ENCODE measurements at regions not wholly inside any gene's neighbourhood (a gene's known extent, or its start where the extent isn't known, plus 50 kb on each side); places are given as distances from the start of the nearest gene placed in this dataset.

DNA sequence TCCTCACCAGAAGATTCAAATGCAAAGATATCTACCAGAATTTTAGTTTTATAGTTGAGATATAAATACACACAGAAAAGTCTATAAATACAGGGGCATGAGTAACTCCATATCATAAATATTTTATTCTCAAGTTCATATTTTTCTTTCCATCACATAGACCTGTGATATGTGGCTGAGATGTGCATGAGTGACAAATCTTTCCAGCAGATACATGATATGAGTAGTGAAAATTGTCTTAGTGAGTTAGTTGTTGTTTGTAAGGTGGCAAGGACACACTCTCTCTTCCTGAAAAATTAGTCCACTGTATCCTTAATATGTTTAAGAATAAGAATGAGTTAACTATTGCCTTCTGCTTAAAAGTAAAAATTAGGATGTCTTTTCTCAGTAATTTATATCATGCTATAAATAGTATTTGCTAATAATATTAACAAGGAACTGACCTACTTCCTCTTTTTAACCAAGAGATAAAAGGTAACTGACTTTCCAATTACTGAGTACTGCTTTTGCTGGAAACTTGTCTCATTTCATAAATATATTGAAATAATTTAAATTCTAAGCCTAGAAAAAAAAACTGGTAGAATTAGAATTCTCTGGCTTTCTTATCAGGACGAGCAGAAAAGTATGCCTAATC is 85.2 kb upstream of the SESTD1 start:
- H2AK5ac ChIP-seq (ENCODE audit: low read length) = no peak overlapping the region

DNA sequence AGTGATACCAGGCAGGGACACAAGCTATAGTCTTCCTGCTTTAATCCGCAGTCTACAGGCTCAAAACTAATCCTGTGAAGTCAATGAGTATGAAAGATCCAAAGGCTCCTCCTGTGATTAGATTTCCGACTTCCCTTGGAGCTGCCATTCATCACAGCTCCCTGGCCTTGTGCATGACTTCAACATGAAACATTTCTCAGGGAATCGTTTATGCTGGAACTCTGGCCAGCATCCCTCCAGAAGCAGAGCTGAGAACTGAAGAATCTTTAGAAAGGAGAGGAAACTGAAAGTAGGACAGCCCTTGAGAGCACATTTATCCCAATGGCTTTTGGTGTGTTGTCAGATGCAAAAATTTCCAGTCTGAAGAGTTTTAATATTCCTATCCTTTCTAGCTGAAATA is 84.3 kb upstream of the SESTD1 start:
- Histone ChIP-seq H3K79me1 (ENCODE audit: low read length) (no peaks in the 10 kb centered on the region), H4K8ac (ENCODE audit: low read depth, low read length) (no peak overlapping the region), H3K4ac (ENCODE audit: low read depth, low read length) (no peak overlapping the region), H4K5ac (ENCODE audit: low read length) (no peak overlapping the region), H2BK120ac (ENCODE audit: low read depth, low read length) (no peak overlapping the region), H3K4me2 (ENCODE audit: low read length) (no peak overlapping the region), H3K9ac (ENCODE audit: low read length) (no peak overlapping the region), H3K36me3 (ENCODE audit: control insufficient read depth, insufficient read depth, low read length) (no peaks in the 10 kb centered on the region), H3K79me2 (ENCODE audit: control insufficient read depth, insufficient read depth, low read length) (no peaks in the 10 kb centered on the region), H2BK15ac (replicated peaks; ENCODE audit: low read depth) (no peak overlapping the region), H2AK5ac (ENCODE audit: low read length) (no peak overlapping the region), H3K27me3 (ENCODE audit: insufficient read depth, low read length, poor library complexity) (no peaks in the 10 kb centered on the region), H3K4me1 (ENCODE audit: control insufficient read depth, low read depth, low read length) (peaks cover 3% of the 10 kb centered on the region), H3K56ac (ENCODE audit: low read length) (no peak overlapping the region), H3K27ac (ENCODE audit: low read depth, low read length) (no peak overlapping the region), H3K18ac (ENCODE audit: low read length) (no peak overlapping the region), H3K23ac (ENCODE audit: low read length) (no peak overlapping the region), H2BK5ac (ENCODE audit: low read length) (no peak overlapping the region), H3K4me3 (ENCODE audit: low read length) (no peak overlapping the region)
- DNase-seq = no peak
- WGBS (ENCODE audit: extremely low coverage, insufficient coverage, low lambda C conversion rate) = no CpG with 5 or more reads among the region's 3 CpGs

More for the DNA sequence above, 85.2 kb upstream of the SESTD1 start:
- no peak overlapping the region for H3K56ac ChIP-seq (ENCODE audit: low read length)
- no peaks in the 10 kb centered on the region for H3K4me1 ChIP-seq (ENCODE audit: control insufficient read depth, low read depth, low read length)
- no peak overlapping the region for H3K27ac ChIP-seq (ENCODE audit: low read depth, low read length)
- H3K36me3 ChIP-seq (ENCODE audit: control insufficient read depth, insufficient read depth, low read length) = no peaks in the 10 kb centered on the region
- H3K4me2 ChIP-seq (ENCODE audit: low read length) = no peak overlapping the region
- no peak overlapping the region for H3K9ac ChIP-seq (ENCODE audit: low read length)
- no peaks in the 10 kb centered on the region for H3K79me1 ChIP-seq (ENCODE audit: low read length)
- WGBS (ENCODE audit: extremely low coverage, insufficient coverage, low lambda C conversion rate) = no CpG with 5 or more reads among the region's 1 CpG
- no peak overlapping the region for H2BK15ac ChIP-seq (replicated peaks; ENCODE audit: low read depth)
- H3K79me2 ChIP-seq (ENCODE audit: control insufficient read depth, insufficient read depth, low read length) = no peaks in the 10 kb centered on the region
- no peak overlapping the region for H3K4ac ChIP-seq (ENCODE audit: low read depth, low read length)
- H3K23ac ChIP-seq (ENCODE audit: low read length) = no peak overlapping the region
- H3K27me3 ChIP-seq (ENCODE audit: insufficient read depth, low read length, poor library complexity) = no peaks in the 10 kb centered on the region
- no peak overlapping the region for H2BK120ac ChIP-seq (ENCODE audit: low read depth, low read length)
- DNase-seq = no peak
- H3K4me3 ChIP-seq (ENCODE audit: low read length) = no peak overlapping the region
- H4K8ac ChIP-seq (ENCODE audit: low read depth, low read length) = no peak overlapping the region
- no peak overlapping the region for H2BK5ac ChIP-seq (ENCODE audit: low read length)
- H3K18ac ChIP-seq (ENCODE audit: low read length) = no peak overlapping the region
- H4K5ac ChIP-seq (ENCODE audit: low read length) = no peak overlapping the region

DNA sequence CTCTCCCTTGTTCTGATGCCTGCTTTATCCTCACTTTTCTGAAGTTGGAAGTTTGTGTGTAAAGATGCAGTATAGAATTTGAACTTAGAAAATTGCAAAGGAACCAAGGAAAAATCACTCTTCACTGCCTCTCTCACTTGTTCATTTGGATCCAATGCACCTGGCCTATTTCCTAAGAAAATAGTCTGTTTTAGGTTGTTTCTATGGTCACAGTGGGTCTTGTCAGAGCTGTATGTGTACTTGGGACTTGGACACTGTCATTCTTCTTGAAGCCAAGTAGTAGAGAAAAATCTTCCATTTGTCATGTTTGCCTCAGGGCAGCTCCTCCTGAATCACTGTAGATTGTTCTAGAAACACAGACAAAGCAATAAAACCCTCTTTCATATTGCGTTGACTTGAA is 80.3 kb upstream of the SESTD1 start:
- no peak overlapping the region for H3K27ac ChIP-seq (ENCODE audit: low read depth, low read length)
- no peak overlapping the region for H3K4me3 ChIP-seq (ENCODE audit: low read length)

DNA sequence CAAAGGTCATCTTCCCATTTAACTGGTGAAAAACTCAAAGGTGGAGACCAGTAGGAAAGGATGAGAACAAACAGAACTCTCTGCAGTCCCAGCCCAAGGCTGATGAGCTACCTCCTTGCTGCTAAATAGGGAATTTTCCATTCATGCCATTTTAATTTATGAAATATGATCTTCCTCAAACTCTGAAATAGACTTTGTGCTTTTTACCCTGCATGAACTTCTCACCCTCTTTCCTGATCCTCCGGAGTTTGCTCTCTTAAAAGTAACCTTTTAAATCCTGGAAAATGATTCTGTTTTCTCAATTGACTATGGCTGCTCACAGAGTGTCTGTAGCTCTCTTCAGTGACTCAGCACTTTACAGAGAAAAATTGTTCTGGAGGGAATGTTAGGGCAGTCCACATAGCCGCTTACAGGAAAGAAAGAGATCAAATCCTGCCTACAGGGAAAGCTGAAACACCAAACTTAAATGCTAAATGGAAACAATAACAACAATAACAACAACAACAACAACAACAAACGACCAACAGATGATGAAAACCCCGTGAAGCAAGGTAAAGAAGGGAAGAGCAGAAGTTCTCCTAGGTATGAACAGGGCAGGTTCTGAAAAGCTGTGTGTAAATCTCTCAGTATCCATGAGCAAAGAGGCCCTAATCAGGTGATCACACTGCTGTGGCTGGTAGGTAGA is 79.8 kb upstream of the SESTD1 start:
- Histone ChIP-seq H4K5ac (ENCODE audit: low read length) (no peak overlapping the region), H3K9ac (ENCODE audit: low read length) (no peak overlapping the region), H3K4me2 (ENCODE audit: low read length) (no peak overlapping the region), H3K18ac (ENCODE audit: low read length) (peak overlapping the region; percentile 51), H2AK5ac (ENCODE audit: low read length) (no peak overlapping the region), H3K4me1 (ENCODE audit: control insufficient read depth, low read depth, low read length) (peaks cover 3% of the 10 kb centered on the region), H4K8ac (ENCODE audit: low read depth, low read length) (peak overlapping the region; percentile 66), H2BK5ac (ENCODE audit: low read length) (no peak overlapping the region), H3K36me3 (ENCODE audit: control insufficient read depth, insufficient read depth, low read length) (no peaks in the 10 kb centered on the region), H3K79me1 (ENCODE audit: low read length) (no peaks in the 10 kb centered on the region), H2BK120ac (ENCODE audit: low read depth, low read length) (no peak overlapping the region), H3K27me3 (ENCODE audit: insufficient read depth, low read length, poor library complexity) (no peaks in the 10 kb centered on the region), H3K4me3 (ENCODE audit: low read length) (no peak overlapping the region), H3K56ac (ENCODE audit: low read length) (peak overlapping the region; percentile 36), H3K4ac (ENCODE audit: low read depth, low read length) (no peak overlapping the region), H3K27ac (ENCODE audit: low read depth, low read length) (no peak overlapping the region), H2BK15ac (replicated peaks; ENCODE audit: low read depth) (no peak overlapping the region), H3K23ac (ENCODE audit: low read length) (no peak overlapping the region), H3K79me2 (ENCODE audit: control insufficient read depth, insufficient read depth, low read length) (no peaks in the 10 kb centered on the region)
- no CpG with 5 or more reads among the region's 4 CpGs for WGBS (ENCODE audit: extremely low coverage, insufficient coverage, low lambda C conversion rate)
- no peak for DNase-seq

More for the DNA sequence above, 80.3 kb upstream of the SESTD1 start:
- Histone ChIP-seq H3K79me1 (ENCODE audit: low read length) (no peaks in the 10 kb centered on the region), H4K5ac (ENCODE audit: low read length) (no peak overlapping the region), H2BK5ac (ENCODE audit: low read length) (no peak overlapping the region), H3K27me3 (ENCODE audit: insufficient read depth, low read length, poor library complexity) (no peaks in the 10 kb centered on the region), H3K56ac (ENCODE audit: low read length) (no peak overlapping the region), H2BK120ac (ENCODE audit: low read depth, low read length) (no peak overlapping the region), H3K4me1 (ENCODE audit: control insufficient read depth, low read depth, low read length) (peaks cover 3% of the 10 kb centered on the region), H3K23ac (ENCODE audit: low read length) (no peak overlapping the region), H4K8ac (ENCODE audit: low read depth, low read length) (no peak overlapping the region), H3K9ac (ENCODE audit: low read length) (no peak overlapping the region), H2BK15ac (replicated peaks; ENCODE audit: low read depth) (no peak overlapping the region), H2AK5ac (ENCODE audit: low read length) (no peak overlapping the region), H3K36me3 (ENCODE audit: control insufficient read depth, insufficient read depth, low read length) (no peaks in the 10 kb centered on the region), H3K18ac (ENCODE audit: low read length) (no peak overlapping the region), H3K4me2 (ENCODE audit: low read length) (no peak overlapping the region), H3K79me2 (ENCODE audit: control insufficient read depth, insufficient read depth, low read length) (no peaks in the 10 kb centered on the region), H3K4ac (ENCODE audit: low read depth, low read length) (no peak overlapping the region)
- WGBS (ENCODE audit: extremely low coverage, insufficient coverage, low lambda C conversion rate) = 100% methylated on average over 1 of the region's 1 CpG
- no peak for DNase-seq

DNA sequence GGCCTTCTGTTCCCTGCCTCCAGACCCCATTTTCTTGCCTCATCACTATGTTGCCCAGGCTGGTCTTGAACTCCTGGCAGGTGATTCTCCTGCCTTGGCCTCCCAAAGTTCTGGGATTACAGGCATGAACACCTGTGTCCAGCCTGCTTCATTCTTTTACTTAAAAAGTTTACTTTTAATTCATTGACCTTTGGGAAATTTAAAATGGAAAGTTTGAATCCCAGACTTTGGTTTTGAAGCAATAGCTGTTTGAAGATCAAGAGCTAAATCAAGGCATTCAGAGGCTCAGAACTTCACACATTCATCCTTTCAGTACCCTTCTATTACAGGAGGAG is 79.3 kb upstream of the SESTD1 start:
- Histone ChIP-seq H3K23ac (ENCODE audit: low read length) (no peak overlapping the region), H3K4me1 (ENCODE audit: control insufficient read depth, low read depth, low read length) (peaks cover 3% of the 10 kb centered on the region), H2BK120ac (ENCODE audit: low read depth, low read length) (no peak overlapping the region), H3K27me3 (ENCODE audit: insufficient read depth, low read length, poor library complexity) (no peaks in the 10 kb centered on the region), H2BK5ac (ENCODE audit: low read length) (no peak overlapping the region), H2BK15ac (replicated peaks; ENCODE audit: low read depth) (no peak overlapping the region), H3K9ac (ENCODE audit: low read length) (no peak overlapping the region), H3K27ac (ENCODE audit: low read depth, low read length) (no peak overlapping the region), H3K18ac (ENCODE audit: low read length) (no peak overlapping the region), H3K79me1 (ENCODE audit: low read length) (no peaks in the 10 kb centered on the region), H3K36me3 (ENCODE audit: control insufficient read depth, insufficient read depth, low read length) (no peaks in the 10 kb centered on the region), H3K56ac (ENCODE audit: low read length) (no peak overlapping the region), H2AK5ac (ENCODE audit: low read length) (no peak overlapping the region), H3K79me2 (ENCODE audit: control insufficient read depth, insufficient read depth, low read length) (no peaks in the 10 kb centered on the region), H3K4me3 (ENCODE audit: low read length) (no peak overlapping the region), H3K4ac (ENCODE audit: low read depth, low read length) (no peak overlapping the region), H4K8ac (ENCODE audit: low read depth, low read length) (no peak overlapping the region), H4K5ac (ENCODE audit: low read length) (no peak overlapping the region), H3K4me2 (ENCODE audit: low read length) (no peak overlapping the region)
- DNase-seq = no peak

All from mesendoderm (in vitro differentiated cells).